Fibroblast of the aortic adventitia (primary cell): ENCODE measurements at regions not wholly inside any gene's neighbourhood (a gene's known extent, or its start where the extent isn't known, plus 50 kb on each side); places are given as distances from the start of the nearest gene placed in this dataset.

Experiments used
- DNase-seq: peaks from one replicate; pipeline ENCODE4 v3.0.0-alpha.2; 2010; ENCODE audit warnings: low read depth
- H3K4me3 ChIP-seq: 2 replicates; pipeline ENCODE4 v1.5.1; 2011; ENCODE audit warnings: low read depth, mild to moderate bottlenecking, control low read depth, low read length, moderate library complexity
- TF ChIP-seq, protein P1 (sequence below): IDR thresholded peaks from 2 replicates; pipeline ENCODE4 v1.5.1; 2011; ENCODE audit warnings: mild to moderate bottlenecking, low read length, control low read depth, inconsistent platforms; ENCODE audit not compliant: insufficient read depth

- TF ChIP-seq, protein P1, sequence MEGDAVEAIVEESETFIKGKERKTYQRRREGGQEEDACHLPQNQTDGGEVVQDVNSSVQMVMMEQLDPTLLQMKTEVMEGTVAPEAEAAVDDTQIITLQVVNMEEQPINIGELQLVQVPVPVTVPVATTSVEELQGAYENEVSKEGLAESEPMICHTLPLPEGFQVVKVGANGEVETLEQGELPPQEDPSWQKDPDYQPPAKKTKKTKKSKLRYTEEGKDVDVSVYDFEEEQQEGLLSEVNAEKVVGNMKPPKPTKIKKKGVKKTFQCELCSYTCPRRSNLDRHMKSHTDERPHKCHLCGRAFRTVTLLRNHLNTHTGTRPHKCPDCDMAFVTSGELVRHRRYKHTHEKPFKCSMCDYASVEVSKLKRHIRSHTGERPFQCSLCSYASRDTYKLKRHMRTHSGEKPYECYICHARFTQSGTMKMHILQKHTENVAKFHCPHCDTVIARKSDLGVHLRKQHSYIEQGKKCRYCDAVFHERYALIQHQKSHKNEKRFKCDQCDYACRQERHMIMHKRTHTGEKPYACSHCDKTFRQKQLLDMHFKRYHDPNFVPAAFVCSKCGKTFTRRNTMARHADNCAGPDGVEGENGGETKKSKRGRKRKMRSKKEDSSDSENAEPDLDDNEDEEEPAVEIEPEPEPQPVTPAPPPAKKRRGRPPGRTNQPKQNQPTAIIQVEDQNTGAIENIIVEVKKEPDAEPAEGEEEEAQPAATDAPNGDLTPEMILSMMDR, result no peak
- no peak overlapping the region for H3K4me3 ChIP-seq
- DNase-seq, result no peak
Observed at GRCh38 chr13:65964672-65965071, 1265.5 kb downstream of the PCDH9 start.

GRCh38 chr13:65959305-65959704, 1270.8 kb downstream of the PCDH9 start:
- H3K4me3 ChIP-seq, result no peak overlapping the region
- TF ChIP-seq, protein P1, result no peak
- DNase-seq, result peak; percentile 61

DNA sequence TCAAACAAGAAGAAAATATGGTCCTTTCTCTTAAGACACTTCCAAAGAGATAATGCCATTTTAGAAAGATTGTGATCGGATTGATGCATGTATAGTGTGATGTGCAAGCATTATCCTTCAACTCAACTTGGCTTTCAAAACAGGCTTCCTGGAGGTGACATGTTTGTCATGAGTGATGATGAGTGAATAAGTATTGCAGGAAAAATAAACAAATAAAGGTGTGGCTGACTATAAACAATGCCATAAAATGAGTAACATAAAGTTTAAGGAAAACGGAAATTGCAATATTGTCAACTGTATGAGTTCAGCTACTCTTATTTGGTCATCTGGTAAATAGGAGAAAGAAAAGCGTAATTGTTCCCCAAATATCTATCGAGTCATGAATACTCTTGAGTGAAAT, 1283.7 kb downstream of the PCDH9 start:
- TF ChIP-seq, protein P1, result no peak
- H3K4me3 ChIP-seq, result no peak overlapping the region
- DNase-seq, result no peak

- TF ChIP-seq, protein P1, result no peak
- DNase-seq, result peak; percentile 37
- H3K4me3 ChIP-seq, result no peak overlapping the region
Observed at GRCh38 chr13:65943708-65944107, 1286.4 kb downstream of the PCDH9 start.

- no peak overlapping the region for H3K4me3 ChIP-seq
- peak; percentile 83 for DNase-seq
- TF ChIP-seq, protein P1, result no peak
Observed at GRCh38 chr13:65943024-65943423, 1287.1 kb downstream of the PCDH9 start.

DNA sequence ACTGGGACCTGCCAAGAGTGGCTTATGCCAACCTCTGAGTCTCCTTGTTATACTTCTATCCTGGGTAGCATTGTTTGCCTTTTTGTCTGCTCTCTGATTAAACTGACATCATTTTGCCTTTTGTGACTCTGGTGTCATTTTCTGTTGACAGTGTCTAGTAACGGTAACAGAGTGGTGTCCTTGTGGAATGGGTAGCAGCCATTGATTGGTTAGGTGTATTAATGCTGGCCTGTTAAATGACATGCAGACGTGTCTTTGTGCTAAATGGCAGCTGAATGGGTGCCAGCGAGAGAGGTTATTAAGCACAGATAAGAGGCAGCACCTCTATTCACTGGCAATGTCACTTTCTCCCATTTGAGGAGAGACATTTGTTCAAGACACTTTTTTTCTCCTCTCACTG, 1289.4 kb downstream of the PCDH9 start:
- DNase-seq, result no peak
- H3K4me3 ChIP-seq, result no peak overlapping the region
- TF ChIP-seq, protein P1, result no peak

GRCh38 chr13:65937251-65937650, 1292.9 kb downstream of the PCDH9 start:
- TF ChIP-seq, protein P1, result no peak
- no peak overlapping the region for H3K4me3 ChIP-seq

More at GRCh38 chr13:65937251-65937650, 1292.9 kb downstream of the PCDH9 start:
- DNase-seq, result no peak
